H4 (cell line): ENCODE measurements at regions not wholly inside any gene's neighbourhood (a gene's known extent, or its start where the extent isn't known, plus 50 kb on each side); places are given as distances from the start of the nearest gene placed in this dataset.

Experiments
- DNase-seq: peaks from one replicate; pipeline ENCODE4 v3.0.0-alpha.2; 2015; ENCODE audit warnings: low spot score

DNA sequence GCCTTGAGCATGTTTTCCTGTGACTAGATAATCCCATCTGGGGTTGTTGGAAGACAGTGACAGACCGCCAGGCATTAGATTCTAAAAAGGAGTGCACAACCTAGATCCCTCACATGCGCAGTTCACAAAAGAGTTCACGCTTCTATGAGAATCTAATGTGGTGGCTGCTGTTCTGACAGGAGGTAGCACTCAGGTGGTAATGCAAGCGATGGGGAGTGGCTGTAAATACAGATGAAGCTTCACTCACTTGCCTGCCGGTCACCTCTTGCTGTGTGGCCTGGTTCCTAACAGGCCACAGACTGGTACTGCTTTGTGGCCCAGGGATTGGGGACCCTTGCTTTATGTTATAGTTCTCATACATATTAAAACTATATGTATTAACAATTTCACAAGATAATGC is 81.9 kb upstream of the TMLHE start:
- no peak for DNase-seq

DNA sequence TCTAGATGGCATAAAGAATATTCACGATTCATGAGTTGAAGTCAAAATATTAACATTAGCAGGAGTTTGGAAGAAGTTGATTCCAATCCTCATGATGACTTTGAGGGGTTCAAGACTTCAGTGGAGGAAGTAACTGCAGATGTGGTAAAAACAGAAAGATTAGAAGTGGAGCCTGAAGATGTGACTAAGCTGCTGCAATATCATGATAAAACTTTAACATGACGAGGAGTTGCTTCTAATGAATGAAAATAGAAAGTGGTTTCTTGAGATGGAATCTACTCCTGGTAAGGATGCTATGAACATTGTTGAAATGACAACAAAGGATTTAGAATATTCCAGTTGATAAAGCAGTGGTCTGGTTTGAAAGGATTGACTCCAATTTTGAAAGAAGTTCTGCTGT is 70.1 kb upstream of the TMLHE start:
- no peak for DNase-seq

DNA sequence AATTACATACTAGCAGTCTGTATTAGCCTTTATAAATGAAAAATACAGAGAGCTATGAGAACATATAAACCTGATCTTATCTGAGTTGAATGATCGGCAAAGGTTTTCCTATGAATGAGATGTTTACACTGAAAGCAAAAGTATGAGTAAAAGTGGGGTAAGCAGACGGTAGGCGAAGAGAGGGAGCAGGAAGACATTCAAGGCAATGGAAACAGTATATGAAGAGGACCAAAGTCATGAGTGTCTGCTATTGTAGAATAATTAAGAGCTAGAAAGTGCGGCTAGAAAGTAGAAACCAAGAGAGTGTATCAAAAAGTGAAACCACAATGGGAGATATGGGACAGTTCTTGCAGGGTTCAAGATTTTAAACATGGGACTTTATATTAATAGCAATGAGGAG is 67.0 kb upstream of the TMLHE start:
- DNase-seq: no peak

DNA sequence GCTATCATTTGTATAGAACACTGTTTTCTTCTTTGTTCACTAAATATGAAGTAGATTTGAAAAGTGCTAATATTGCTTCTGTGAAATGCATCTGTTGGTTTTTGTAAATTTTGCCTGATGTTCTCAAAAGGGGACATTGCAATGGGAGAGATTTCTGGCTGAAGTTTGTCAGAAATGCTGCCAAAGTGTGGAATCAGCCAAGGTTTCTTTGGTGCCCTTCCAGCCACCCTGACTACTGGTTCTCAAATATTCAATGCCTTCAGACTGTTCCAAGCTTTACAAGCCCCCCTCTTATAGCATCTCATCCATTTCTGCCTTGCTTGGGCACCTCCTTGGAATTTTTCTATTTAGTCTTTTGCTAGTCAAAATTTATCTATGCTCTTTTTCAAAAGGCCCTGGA is 60.6 kb upstream of the TMLHE start:
- DNase-seq: no peak

DNA sequence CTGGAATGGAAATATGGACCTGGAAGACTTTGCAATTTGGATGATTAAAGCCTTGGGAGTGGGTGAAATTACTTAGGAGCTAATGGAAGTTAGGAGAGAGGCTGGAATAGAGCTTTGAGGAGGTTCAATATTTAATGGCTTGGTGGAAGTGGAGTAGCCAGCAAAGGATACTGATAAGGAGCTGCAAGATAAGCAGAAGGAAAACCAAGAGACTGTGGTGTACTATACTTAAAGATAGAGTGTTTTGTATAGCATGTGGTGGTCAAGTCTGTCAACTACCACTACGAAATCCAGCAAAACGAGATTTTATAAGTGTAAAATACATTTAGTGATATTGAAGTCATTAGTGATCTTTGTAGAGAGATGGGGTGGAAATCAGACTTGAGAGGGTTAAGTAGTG is 54.0 kb upstream of the TMLHE start:
- no peak for DNase-seq
